ENCODE measurements at regions not wholly inside any gene's neighbourhood (a gene's known extent, or its start where the extent isn't known, plus 50 kb on each side); places are given as distances from the start of the nearest gene placed in this dataset.

- TF ChIP-seq POLR2A (IDR thresholded peaks at IDR 0.05; ENCODE audit: low read length) = no peak
- no peak for TF ChIP-seq GATA1 (IDR thresholded peaks at IDR 0.05; ENCODE audit: low read depth, low read length)
These were observed 318.4 kb upstream of the GIMD1 start for GRCh38 chr4:106687026-106687425.
